HG02798 (cell line): ENCODE measurements at regions not wholly inside any gene's neighbourhood (a gene's known extent, or its start where the extent isn't known, plus 50 kb on each side); places are given as distances from the start of the nearest gene placed in this dataset.

Experiments used
- ATAC-seq: cut with Tn5 transposase; IDR thresholded peaks from one replicate; pipeline ENCODE4 v1.9.1; 2021; ENCODE audit warnings: mild to moderate bottlenecking; ENCODE audit not compliant: unreplicated experiment, poor library complexity

DNA sequence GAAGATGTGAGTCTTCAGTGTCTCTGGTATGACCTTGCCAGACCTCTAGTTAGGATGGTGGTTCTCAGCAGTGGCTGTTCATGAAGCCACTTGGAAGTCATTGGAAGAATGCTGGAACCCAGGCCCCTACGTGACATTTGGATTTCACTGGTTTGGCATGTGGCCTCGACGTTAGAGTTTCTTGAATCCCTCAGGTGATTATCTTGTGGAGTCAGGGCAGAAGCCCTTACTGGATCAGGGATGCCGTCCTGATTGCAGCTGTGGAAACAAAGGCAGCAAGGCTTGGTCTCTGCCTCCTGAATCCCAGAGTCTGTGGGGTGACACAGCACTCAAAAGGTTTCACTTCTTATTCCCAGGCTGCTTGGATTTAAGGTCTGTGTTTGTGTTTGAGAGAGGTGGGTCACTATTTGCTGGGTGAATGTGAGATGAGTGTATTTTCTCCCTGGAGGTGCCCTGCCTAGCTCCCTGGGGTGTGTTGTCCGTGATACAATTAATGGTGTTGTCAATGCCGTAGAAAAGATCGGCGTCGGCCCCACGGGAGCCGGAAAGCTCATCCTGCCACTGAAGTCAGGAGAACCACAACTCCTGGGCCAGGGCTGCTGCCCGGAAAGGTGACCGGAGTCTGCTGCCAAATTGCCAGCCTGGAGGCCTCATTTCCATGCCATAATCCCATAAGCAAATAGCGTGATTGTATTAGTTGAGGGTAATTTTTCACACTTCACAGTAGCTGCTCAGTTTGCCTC lies 939.0 kb downstream of the BRD1 start:
- no peak for ATAC-seq

DNA sequence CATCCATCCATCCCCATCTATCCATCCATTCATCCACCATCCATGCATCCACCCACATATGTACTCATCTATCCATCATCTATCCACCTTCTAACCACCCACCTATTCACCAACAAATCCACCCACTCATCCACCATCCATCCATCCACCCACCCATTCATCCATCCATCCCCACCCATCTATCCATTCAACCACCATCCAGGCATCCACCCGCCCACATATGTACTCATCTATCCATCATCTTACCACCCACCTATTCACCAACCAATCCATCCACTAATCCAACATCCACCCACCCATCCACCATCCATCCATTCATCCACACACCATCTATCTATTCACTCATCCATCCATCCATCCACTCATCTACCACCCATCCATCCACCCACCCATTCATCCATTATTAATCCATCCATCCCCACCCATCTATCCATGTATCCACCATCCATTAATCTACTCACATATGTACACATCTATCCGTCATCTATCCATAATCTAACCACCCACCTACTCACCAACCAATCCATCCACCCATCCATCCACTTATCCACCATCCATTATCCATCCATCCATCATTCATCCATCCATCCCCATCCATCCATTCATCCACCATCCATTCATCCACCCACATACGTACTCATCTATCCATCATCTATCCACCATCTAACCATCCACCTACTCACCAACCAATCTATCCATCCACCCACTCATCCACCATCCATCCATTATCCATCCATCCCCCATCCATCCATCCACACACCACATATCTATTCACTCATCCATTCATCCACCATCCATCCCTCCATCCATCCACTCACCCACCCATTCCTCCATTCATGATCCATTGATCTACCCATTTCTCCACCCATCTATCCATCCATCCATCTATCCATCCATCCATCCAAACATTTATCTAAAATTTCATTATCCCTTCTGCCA lies 940.0 kb downstream of the BRD1 start:
- ATAC-seq = no peak

GRCh38 chr22:48886604-48887393 lies 940.9 kb downstream of the BRD1 start:
- no peak for ATAC-seq

- ATAC-seq = no peak
Observed at GRCh38 chr22:48885919-48886305, 941.8 kb downstream of the BRD1 start.

DNA sequence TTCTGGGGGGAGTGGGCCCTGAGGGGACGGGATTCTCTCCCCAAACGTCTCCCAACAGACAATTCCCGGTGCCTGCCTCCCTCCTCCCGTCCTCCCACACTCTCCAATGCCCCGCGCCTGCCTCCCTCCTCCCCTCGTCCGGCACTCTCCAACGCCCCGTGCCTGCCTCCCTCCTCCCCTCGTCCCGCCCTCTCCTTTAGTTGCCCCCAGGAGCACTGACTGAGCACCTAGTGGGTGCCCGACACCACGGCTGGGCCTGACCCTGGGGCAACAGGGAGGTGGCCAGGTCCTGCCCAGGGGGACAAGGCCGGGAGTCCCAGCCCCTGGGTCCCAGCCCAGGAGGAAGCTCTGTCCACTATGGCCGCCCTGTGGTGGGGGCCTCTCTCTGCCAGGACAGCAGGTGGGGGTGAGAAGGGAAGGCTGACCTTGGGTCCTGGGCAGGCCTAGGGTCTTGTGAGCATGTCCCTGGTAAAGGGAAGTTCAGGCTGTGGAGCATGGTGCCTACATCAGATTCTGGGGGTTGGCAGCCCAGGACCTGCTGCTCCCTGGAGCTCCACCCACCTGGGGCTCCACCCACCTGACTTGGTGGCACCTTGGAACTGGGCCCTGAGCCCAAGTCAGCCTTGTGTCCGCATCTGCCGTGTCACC lies 942.3 kb downstream of the BRD1 start:
- ATAC-seq = no peak

DNA sequence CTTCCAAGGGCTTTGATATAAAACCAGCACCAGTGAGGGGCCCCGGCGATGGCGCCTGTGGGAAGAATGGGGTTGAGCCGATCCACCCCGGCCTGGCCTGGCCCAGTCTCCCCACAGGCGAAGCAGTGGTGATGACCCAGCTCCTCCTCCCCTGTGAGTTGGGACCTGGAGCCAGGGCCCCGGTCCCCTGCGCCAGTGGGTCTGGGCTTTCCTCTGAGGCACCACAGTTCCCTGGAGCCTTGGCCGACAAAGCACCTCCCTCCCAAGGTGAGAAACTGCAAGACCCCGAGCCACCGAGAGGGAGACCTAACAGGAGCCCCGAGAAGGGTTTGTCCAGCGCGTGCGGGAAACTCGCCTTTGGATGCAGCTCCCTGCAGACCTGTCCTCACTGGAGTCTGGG lies 942.9 kb downstream of the BRD1 start:
- ATAC-seq = no peak

DNA sequence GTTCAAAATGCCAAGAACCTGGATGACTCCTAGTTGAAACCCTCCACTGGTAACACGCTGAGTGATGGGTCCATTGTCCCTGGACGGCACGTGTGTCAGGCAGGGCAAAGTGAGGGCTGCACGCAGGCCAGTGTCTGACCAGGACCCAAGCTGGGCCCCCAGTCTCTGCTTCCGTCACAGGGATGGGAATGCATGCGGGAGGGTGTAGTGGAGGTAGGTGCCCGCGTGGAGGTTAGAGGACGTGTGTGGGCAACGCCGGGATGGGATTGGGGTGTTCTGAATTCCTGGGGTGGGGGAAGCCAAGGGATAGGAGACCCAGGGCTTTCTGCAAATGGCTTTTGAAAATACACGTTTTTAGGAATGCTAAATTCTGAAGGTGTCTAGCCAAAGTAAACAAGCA lies 943.3 kb downstream of the BRD1 start:
- ATAC-seq = no peak

GRCh38 chr22:48883211-48883960 lies 944.3 kb downstream of the BRD1 start:
- ATAC-seq = no peak

GRCh38 chr22:48882636-48883200 lies 945.0 kb downstream of the BRD1 start:
- ATAC-seq = no peak

- ATAC-seq = no peak
Observed at GRCh38 chr22:48881326-48881980, 946.2 kb downstream of the BRD1 start.

DNA sequence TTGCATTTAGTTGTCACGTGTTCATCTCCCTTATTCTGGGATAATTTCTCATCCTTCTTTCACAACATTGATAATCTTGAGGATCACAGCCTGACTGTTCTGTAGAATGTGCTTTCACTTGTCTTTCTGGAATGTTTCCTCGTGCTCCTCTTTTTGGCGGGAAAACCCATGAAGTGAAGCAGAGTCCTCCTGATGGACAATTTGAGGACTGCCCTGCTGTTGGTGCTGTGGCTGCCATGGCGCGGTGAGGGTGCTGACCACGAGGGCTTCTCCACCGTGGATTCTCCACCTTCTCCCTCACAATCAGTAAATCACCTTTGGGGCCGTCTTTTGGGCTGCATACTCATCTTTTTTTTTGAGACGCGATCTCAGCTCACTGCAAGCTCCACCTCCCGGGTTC lies 946.9 kb downstream of the BRD1 start:
- no peak for ATAC-seq

DNA sequence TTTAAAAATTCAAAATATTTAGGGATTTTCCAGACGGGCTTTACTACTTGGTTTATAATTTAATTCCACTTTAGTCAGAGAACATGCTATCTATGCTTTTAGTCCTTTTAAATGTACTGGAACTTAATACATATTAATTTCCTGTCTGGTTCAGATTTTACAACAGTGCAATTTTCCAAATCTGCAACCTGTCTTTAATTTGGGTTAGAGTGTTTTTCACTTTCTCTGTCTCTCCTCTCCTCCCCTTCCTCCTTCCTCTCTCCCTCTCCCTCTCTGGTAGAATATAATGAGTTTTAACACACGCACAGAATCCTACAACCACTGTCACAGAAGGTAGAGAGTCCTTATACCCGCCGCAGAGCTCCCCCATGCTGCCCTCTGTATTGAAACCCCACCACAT lies 950.7 kb downstream of the BRD1 start:
- no peak for ATAC-seq

DNA sequence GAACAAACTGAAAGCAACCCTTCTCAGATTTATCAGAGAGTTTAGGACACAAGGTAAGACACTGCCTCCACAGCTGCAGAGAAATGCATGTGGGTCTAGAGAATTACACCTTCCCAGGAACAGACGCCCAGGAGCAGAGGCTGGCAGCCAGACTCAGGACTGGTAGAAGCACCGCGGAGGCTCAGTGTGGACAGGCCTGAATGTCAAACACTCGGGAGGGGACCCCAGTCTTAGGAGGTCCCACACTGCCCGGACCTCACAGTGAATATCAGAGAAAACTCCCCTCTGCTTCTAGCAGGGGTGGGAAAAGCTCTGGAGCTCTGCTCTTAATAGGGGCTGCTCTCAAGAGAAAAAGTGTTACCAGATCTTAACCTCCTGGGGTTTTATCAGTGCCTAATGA lies 952.7 kb downstream of the BRD1 start:
- ATAC-seq = no peak

- no peak for ATAC-seq
Observed at GRCh38 chr22:48873191-48873520, 954.5 kb downstream of the BRD1 start.

DNA sequence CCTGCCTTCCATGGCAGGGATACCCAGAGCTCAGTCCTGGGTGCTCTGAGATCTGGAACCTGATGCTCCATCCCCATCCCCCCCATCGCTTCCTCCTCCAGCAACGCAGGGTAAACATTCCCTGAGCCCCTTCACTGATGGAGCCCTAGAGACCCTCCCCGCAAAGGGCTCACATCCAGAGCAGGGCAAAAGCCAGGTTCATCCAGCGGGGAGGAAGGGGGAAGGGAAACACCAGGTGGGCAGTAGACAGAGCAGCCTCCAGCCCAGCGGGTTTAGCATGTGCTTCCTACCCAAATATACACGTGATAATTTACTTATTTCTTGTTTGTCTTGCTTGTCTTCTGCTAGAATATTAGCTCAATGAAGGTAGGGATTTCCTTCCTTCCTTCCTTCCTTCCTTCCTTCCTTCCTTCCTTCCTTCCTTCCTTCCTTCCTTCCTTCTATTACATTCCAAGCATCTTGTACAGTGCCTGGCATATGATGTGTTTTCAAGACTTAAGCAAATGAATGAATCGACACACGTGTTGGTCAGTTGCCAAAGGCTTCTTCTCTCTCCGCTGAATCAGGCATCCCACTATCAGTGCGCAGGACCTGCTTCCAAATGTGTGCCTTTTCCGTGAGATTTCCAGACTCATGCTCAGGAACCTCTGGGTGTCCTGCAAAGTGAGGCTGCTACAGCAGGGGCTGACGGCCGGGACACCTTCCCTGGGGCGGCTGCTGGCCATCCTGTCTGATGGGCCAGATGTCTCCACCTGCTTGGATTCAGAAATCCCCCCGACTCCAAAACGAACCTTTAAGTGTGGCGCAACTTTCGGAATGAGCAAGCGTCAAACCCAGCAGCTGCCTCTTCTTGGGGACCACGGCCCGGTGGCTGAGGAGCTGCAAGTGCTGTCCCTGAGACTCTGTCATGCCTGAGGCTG lies 955.1 kb downstream of the BRD1 start:
- no peak for ATAC-seq

- ATAC-seq = no peak
Observed at GRCh38 chr22:48871176-48871840, 956.4 kb downstream of the BRD1 start.

GRCh38 chr22:48870436-48870835 lies 957.2 kb downstream of the BRD1 start:
- ATAC-seq = no peak
